HG03571 (cell line): ENCODE measurements at regions not wholly inside any gene's neighbourhood (a gene's known extent, or its start where the extent isn't known, plus 50 kb on each side); places are given as distances from the start of the nearest gene placed in this dataset.
"Not testable (repeated sequence)": the region's sequence is repeated elsewhere in the genome, so short reads cannot be mapped to it uniquely, and the experiment has no call there.

ENCODE experiments used
- ATAC-seq: cut with Tn5 transposase; IDR thresholded peaks from one replicate; pipeline ENCODE4 v1.9.1; 2021; ENCODE audit not compliant: unreplicated experiment

GRCh38 chr2:67567886-67568285 lies 170.8 kb downstream of the ETAA1 start:
- no peak for ATAC-seq

- no peak for ATAC-seq
Measured at GRCh38 chr2:67570611-67571010, 173.5 kb downstream of the ETAA1 start.

- no peak for ATAC-seq
Measured at GRCh38 chr2:67571785-67572718, 174.9 kb downstream of the ETAA1 start.

GRCh38 chr2:67572721-67573435 lies 175.7 kb downstream of the ETAA1 start:
- ATAC-seq = no peak

GRCh38 chr2:67574230-67574629 lies 177.1 kb downstream of the ETAA1 start:
- no peak for ATAC-seq

- no peak for ATAC-seq
Measured at GRCh38 chr2:67576226-67576625, 179.1 kb downstream of the ETAA1 start.

GRCh38 chr2:67576991-67577390 lies 179.9 kb downstream of the ETAA1 start:
- ATAC-seq = no peak

- ATAC-seq = no peak
Measured at GRCh38 chr2:67579216-67579615, 182.1 kb downstream of the ETAA1 start.

- ATAC-seq = no peak
Measured at GRCh38 chr2:67579806-67580205, 182.7 kb downstream of the ETAA1 start.

- ATAC-seq = no peak
Measured at GRCh38 chr2:67581751-67582150, 184.6 kb downstream of the ETAA1 start.

- ATAC-seq = no peak
Measured at GRCh38 chr2:67583185-67583584, 186.1 kb downstream of the ETAA1 start.

GRCh38 chr2:67585400-67585799 lies 188.3 kb downstream of the ETAA1 start:
- no peak for ATAC-seq

GRCh38 chr2:67589121-67589520 lies 192.0 kb downstream of the ETAA1 start:
- ATAC-seq = not testable (repeated sequence)

- not testable (repeated sequence) for ATAC-seq
Measured at GRCh38 chr2:67594522-67594921, 197.4 kb downstream of the ETAA1 start.

- ATAC-seq = no peak
Measured at GRCh38 chr2:67596871-67597270, 199.7 kb downstream of the ETAA1 start.

GRCh38 chr2:67599561-67599960 lies 202.4 kb downstream of the ETAA1 start:
- no peak for ATAC-seq

- ATAC-seq = no peak
Measured at GRCh38 chr2:67600222-67600871, 203.2 kb downstream of the ETAA1 start.

GRCh38 chr2:67600946-67601345 lies 203.8 kb downstream of the ETAA1 start:
- no peak for ATAC-seq

GRCh38 chr2:67604360-67604759 lies 207.2 kb downstream of the ETAA1 start:
- ATAC-seq = no peak

GRCh38 chr2:67612576-67613042 lies 215.5 kb downstream of the ETAA1 start:
- no peak for ATAC-seq

GRCh38 chr2:67613227-67613626 lies 216.1 kb downstream of the ETAA1 start:
- no peak for ATAC-seq
